ENCODE measurements at regions not wholly inside any gene's neighbourhood (a gene's known extent, or its start where the extent isn't known, plus 50 kb on each side); places are given as distances from the start of the nearest gene placed in this dataset.
"Not testable (repeated sequence)": the region's sequence is repeated elsewhere in the genome, so short reads cannot be mapped to it uniquely, and the experiment has no call there.

DNA sequence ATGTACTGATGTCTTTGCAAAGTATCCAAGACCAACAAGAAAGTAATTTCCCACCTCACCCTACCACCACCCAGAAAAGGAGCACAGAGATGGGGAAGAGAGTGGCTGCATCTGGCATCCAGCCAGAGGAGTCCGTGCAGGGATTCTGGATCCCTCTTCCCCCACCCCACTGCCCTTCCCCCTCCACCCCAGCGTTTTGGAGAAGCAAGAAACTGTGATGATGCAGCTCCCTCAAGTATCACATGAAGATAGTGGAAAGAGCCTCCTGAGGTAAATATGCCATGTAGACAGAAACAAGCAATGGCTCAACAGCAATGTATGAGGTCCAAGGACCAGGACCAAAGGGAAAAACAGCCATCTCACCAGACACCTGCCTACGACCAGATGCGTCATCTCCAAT, 153.8 kb downstream of the DEPDC1B start:
- no peak for DNase-seq (ENCODE audit: low read depth)

DNA sequence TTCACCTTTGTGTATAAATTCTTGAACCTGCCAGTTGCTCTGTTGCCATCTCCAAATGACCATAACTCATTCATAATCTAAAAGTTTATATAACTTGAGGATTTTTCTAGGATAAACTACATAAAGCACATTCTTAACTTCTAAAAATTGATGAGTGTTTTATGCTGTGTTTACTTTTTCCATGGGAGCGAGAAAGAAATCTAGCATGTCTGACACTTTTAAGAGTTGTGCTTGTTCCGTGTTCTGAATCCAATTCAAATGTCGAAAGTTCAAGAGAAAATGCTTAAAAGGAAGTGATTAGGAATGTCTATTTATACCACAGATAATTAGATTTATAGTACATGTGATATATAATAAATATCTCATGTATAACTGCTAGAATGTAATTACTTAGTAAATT, 154.4 kb downstream of the DEPDC1B start:
- DNase-seq (ENCODE audit: low read depth): no peak

DNA sequence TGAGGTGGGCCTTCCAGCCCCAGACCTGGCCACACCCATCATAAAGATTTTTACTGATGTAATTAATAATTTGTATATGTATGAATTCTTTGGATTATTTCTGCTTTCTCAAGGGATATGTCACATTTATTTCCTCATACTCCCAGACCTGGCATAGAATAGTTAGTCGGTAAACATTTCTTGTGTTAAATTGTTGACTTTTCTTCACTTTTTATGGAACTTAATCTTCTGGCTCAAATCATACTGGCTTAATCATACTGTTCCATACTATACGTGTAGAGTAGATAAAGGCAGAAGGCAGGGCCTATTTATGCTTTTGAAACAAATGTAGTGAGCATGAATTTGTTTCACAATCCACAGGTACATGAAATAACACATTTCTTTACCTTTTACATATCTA, 155.8 kb downstream of the DEPDC1B start:
- DNase-seq (ENCODE audit: low read depth): no peak

DNA sequence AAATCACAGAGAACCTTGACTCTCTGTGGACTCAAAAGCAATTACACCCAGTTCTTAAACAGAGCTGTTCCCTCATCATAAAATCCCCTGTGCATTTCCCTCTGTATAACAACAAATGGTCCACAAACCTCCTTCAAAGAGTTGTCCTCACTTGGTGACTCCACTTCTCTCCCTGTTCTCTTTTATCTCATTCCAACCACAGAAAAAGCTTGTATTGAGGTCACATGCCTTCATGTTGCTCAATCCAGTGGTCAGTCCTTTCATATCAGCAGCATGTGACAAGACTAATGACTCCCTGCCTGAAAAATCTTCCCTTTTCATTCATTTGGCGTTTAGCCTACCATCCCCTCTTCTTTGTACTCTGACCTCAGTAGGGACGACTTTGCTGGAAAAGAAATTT, 158.0 kb downstream of the DEPDC1B start:
- DNase-seq (ENCODE audit: low read depth): peak; percentile 23

DNA sequence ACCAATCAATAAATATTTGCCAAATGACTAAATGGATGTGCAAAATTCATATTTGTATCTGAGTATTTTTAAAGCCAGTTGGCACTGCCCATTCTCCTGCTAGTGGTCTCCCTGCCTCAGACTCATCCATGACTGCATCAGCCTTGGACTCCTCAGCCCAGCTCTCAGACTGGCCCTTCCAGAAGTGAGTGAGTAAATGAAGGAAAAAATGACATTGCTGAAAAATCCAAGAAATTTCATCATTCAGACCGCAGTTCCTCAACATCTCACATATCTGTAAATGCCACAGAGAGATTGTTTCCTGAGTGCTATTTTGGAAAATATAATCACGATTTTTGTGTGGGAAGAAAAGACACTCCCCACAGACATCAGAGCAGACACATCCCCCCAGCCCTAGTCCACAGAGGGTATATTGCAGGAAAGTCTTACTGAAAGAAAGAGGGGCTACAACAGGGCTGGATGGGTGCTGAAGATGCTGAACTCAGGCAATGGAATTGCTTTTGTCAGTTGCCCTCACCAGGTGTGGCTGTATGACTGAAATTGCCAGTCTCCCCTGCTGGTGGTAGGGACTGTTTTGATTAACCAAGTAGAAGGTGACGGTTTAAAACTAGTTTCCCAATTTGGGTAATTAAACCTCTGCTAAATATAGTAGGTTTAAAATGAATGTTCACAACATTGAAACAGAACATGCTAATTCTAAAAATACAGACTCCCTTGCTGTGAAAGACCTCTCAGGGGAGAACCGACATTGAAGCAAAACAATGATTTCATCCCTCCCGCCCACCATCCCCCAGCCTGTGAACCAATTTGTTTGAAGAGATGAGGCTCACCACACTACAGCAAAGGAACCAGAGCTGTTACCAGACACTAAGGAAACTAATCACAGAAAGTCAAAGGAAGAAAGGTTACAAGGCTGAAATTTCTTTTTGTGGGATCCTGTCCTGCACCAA, 158.8 kb downstream of the DEPDC1B start:
- DNase-seq (ENCODE audit: low read depth): peak; percentile 33

DNA sequence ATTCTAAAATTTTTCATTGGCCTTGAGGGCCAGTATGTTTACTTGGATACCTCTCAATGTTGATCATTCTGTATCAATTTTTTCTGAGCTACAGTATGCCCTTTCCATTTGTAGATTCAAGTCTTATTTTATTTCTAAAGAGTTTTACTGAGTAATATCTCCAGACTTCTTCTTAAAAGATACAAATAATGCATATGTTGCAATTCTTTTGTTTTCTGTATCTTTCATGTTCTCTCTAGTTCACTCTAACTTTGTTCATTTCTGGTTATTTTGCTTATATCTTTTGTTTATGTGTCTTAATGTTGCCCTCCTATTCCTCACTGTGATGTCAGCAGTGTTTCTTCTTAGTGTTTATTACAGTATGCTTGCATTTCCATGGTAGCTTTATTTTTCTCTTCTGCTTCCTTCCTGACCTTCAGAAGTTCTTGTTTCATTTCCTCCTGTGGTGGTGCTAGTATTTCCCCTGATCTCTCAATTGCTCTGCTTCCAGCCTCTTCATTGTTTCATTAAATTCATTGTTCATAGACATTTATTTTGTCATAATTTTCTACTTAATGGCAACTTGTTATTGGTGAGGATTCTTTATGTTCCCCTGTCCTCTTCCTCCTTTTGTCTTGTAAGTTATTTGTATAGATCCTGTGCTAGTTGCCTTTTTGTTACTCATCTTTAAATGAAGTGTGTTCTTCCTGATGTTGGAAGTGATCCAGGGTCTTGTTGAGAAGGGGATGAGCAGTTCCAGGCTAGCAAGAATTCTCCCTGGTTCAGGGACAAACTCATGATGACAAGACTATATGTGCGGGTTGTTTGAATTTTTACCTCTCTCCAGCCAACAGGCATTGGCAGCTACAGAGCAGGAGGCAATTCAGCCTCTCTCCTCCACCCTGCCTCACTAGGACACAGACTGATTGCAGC, 160.8 kb downstream of the DEPDC1B start:
- DNase-seq (ENCODE audit: low read depth): no peak

DNA sequence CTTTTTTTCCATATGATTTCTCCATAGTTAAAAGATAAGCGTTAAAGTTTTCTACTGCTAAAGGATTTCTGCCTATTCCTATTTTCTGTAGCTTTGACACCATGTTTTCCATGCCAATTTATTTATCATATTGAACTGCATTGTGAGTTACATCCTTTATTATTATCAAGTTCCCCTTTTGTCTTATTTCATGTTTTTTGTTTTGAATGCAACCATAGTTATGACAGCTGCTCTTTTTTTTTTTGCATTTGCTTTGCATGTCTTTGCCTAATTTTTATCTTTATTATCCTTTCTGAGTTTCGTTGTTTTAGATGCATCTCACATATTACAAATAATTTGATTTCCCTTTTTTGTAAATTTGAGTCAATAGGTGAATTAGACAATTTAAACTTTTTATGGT, 161.5 kb downstream of the DEPDC1B start:
- no peak for DNase-seq (ENCODE audit: low read depth)

DNA sequence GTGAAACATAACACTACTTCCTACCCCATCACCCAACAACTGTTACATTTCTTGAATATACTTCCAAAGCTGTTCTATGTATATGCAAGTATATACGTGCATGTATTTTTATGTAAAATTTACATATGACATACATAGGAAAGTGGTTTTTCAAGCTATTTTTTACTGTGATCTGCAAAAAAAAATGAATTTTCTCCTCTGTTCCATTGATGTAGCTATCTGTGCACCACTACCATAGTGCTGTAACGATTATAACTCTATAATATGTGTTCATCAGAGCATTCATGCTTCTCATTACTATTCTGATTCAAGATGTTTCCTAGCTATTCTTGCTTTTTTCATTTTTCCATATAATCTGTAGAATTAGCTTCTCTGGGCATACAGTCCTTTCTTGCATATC, 164.0 kb downstream of the DEPDC1B start:
- DNase-seq (ENCODE audit: low read depth): no peak

DNA sequence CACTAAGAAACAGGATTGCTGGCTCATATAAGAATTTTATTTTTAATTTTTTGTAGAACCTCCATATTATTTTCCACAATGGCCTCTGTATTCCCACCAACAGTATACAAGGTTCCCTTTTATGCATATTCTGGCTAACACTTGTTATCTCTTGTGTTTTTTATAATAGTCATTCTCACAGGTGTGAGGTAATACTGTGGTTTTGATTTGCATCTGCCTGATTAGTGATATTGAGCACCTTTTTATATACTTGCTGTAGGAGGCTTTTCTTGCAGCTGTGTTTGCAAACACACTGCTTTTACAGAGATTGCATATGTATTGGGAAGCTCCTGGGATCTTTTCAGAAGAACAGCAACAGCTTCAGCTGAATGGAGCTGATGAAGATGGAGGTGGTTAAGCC, 164.8 kb downstream of the DEPDC1B start:
- DNase-seq (ENCODE audit: low read depth): no peak

DNA sequence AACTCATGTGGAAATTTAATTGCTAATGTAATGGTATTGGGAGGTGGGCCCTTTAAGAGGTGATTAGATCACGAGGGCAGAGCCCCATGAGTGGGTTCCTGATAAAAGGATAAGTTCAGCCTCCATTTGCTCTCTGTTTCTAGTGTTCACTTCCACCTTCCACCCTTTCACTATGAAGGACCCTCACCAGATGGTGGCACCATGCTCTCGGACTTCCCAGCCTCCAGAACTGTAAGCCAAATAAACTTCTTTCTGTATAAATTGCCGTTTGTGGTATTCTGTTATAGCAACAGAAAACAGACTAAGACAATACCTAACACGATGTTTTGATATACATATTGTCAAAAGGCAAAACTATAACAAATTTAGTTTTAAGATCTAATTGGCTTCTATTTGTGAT, 166.2 kb downstream of the DEPDC1B start:
- DNase-seq (ENCODE audit: low read depth): no peak

DNA sequence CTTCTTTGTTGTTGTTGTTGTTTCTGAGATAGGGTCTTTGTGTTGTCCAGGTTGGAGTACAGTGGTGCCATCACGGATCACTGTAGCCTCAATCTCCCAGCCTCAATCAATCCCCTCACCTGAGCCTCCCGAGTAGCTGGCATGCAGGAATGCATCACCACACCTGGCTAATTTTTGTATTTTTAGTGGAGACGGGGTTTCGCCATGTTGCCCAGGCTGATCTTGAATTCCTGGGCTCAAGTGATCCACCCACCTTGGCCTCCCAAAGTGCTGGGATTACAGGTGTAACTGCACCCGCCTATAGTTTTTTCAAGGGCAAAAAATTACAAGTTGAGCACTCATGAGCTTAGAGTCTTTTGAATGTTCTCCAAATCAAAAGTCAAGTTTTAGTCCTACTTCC, 167.2 kb downstream of the DEPDC1B start:
- DNase-seq (ENCODE audit: low read depth): not testable (repeated sequence)

DNA sequence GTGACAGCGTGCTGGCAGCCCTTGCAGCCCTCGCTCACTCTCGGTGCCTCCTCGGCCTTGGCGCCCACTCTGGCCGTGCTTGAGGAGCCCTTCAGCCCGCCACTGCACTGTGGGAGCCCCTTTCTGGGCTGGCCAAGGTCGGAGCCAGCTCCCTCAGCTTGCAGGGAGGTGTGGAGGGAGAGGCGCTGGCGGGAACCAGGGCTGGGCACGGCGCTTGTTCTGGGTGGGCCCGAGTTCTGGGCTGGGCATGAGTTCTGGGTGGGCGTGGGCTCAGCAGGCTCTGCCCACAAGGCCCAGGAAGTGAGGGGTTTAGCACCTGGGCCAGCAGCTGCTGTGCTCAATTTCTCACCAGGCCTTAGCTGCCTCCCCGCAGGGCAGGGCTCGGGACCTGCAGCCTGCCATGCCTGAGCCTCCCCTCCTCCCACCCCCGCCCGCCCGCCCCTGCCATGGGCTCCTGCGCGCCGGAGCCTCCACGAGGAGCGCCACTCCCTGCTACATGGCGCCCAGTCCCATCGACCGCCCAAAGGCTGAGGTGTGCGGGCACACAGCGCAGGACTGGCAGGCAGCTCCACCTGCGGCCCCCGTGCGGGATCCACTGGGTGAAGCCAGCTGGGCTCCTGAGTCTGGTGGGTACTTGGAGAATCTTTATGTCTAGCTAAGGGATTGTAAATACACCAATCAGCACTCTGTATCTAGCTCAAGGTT, 169.7 kb downstream of the DEPDC1B start:
- not testable (repeated sequence) for DNase-seq (ENCODE audit: low read depth)

DNA sequence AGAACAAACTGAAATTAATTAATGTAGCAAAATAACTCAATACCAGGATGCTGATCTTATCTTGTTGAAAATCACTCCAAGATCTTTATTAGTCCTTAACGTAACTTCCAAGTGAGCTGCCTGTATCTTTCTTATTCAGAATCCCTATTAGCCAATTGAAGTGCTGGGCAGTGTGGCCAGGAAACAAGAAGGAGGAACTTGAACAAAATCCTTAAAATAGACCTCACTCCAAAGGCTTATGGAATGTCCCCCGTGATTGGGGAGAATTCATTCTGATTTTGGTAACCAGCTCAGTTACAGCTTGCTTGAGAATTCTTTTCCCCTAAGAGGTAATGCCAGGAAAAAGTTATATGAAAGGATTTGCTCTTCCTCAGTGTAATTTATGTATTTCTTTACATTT, 171.0 kb downstream of the DEPDC1B start:
- no peak for DNase-seq (ENCODE audit: low read depth)

DNA sequence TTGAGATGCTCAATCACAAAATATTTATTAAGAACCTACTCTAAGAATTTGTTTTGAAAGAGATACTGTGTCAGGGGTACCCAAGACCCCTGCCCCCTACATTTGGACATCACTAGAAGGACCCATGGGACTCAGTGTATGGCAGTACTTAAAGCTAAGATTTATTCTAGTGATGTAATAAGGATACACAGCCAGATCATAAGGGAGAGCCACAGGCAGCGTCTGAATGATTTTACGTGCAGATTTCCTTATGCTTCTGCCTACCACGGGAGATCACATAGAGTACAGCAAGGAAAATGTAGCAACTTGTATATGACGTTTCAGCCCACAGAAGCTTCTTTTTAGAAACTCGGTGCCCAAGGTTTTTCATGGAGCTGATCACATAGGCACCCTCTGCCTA, 172.9 kb downstream of the DEPDC1B start:
- DNase-seq (ENCODE audit: low read depth): no peak

DNA sequence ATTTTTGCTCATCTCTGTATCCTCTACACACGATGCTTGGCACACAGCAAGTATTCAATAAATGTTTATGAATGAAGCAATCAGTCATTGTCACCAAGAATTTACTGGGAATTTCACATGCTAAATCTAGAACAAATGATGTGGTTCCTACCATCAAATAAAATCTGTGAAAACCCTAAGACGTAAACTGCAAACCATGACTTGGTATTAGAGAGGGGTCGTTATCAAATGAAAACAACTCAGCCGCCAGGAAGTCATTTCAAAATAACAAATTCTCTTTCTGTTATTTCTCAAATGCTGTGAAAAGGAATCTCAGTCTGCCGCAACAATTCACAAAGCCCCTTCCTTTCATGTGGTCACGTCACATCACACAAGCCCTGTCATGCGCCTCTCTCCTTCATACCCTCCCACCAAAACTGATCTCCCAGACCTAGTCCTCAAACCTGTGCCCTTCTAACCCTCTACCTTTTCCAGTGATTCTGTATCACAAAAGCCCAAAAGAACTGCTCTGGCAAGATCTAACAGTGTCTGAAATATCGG, 173.6 kb downstream of the DEPDC1B start:
- no peak for DNase-seq (ENCODE audit: low read depth)

DNA sequence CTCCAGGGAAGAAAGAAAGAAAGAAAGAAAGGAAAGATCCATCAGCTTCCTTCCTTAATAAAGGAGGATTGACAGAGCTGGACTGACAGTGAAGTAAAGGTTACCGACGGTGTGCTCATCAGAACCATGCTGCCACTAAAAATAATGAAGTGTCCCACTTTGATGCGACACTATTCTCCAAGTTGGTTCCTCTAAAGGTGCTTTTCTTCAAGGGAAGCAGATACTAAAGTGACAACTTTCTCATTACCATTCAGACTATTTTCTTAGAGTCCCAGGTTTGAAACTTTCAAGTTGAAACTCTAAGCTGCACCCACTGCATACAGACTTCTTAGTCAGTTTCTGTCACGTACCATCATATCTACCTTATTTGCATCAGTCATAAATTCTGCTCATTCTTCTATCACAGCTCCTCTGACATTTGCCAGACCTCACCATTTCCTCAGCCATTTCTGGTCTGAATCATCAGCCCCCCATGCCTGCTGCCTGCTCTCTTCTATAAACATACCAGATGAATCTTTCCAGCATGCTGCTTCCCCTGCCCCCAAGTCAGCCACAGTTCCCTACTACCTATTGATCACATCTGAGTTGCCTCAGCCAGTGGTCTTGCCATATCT, 177.6 kb downstream of the DEPDC1B start:
- no peak for DNase-seq (ENCODE audit: low read depth)

DNA sequence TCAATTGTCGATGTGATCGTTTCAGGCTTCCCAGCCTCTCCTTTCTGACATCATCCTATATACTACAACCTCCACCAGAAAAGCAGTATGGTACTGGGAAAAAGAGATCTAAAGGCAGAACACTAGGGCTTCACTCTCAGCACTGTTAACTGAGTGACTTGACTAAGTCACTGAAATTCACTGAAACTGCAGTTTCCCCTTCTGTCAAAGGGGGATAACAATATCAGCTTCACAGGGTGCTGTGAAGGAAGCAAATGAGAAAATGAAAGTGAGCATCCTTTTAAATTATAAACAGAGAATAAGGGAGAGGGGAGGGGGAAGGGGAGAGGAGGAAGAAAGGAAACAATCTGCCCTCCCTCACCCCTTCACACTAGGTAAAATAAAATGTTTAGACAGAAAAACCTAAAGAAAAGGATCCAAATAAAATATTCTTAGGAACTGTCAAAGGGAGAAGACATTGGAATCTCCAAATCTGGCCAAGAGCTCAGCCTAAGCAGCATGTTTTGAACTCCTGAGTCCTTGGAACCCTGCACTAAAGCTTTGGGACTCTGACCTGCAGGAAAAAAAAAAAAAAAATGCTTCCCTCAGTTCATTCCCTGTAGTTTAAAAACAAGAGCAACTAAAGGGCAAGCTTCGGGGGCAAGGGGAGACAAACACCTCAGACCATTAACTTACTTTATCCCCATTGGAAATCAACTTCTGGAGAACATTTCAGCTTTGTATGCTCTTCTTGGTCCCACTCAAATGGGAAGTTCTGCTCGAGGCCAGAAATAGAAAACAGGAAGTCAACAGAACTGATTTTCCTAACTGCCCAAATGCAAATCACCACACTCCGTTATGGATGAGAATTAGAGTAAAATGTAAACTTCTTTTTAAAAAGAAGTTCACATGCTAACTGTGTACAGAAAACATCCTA, 178.3 kb downstream of the DEPDC1B start:
- no peak for DNase-seq (ENCODE audit: low read depth)

DNA sequence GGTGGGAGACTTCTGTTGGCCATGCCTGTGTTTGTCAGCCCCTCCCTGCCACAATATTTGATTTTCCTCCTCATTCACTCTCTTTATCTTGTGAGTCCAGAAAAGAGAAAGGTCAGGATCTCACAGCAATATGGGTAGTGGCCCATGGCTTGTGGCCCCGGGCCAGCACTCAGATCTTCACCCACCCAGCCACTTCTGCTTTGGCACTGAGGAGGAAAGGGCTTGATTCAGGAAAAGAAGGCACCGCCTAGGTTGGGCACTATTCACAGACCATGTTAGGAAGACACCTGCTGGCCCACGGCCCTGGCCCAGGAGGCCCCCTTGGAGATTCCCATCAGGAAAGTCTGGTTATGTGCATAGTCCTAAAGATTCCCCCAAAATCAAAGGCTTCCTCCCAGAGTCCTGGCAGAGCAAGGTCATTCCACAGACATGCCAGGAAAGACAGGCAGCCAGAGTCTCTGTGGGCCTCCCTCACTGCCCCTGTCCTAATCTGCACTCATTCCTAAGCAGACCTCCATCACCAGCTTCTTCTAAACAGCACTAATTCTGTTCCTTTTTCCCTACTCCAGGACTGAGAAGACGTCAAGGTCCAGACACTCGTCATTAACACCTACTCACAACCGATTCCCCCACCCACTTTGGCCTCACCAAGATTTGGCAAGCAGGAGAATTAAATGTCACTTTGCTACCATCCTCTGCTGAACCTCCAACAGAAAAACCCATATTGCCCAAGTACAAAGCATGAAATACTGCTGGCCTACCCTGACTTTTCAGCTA, 179.3 kb downstream of the DEPDC1B start:
- no peak for DNase-seq (ENCODE audit: low read depth)

DNA sequence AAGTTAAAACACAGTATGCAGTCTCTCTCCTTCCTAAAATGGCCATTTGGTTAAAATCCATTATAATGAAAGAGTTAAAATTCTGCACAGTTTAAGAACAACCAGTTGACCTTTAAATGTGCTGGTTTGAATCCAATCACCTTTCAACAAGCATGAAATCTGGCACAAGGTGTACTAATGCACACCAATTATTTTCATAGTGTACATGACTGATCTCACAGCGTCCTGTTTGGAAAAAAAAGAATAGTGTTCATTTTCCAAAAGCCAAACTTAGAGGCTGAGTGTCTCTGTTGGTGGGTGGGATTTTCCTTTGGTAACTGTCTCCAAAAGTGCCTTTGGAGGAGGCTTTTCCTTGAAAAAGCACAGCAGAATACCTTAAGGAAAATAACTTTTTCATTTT, 180.6 kb downstream of the DEPDC1B start:
- DNase-seq (ENCODE audit: low read depth): no peak

DNA sequence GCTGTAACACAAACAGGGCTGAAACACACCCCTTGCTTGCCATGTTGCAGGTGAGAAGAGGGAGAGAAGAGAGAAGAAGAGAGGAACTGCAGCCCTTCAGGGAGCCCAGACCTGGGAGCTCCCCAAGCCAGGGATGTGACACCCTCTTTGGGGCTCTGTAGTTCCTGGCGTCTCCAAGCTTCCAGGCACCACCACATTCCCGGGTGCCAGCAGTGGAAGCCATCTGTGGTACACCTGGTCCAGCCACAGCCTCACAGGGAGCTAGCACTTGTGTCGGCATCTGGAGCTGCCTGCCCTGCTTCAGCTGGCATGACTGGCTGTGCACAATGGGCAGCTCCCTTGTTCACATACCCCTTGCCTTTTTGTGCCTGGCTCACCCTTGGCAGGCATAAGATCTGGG, 182.1 kb downstream of the DEPDC1B start:
- DNase-seq (ENCODE audit: low read depth): no peak

Data from HS-5 (cell line).